ENCODE measurements at regions not wholly inside any gene's neighbourhood (a gene's known extent, or its start where the extent isn't known, plus 50 kb on each side); places are given as distances from the start of the nearest gene placed in this dataset.

- no peak overlapping the region for H3K4me3 ChIP-seq (ENCODE audit: low read length)
- H3K9me3 ChIP-seq (ENCODE audit: control insufficient read depth, insufficient read depth, low read length): no peaks in the 10 kb centered on the region
- H3K27me3 ChIP-seq (ENCODE audit: control insufficient read depth, low read length): no peaks in the 10 kb centered on the region
- no peaks in the 10 kb centered on the region for H3K9me2 ChIP-seq (replicated peaks; ENCODE audit: control insufficient read depth, low read length)
- no peaks in the 10 kb centered on the region for H3K36me3 ChIP-seq (ENCODE audit: control insufficient read depth, low read length)
- no peak for TF ChIP-seq EZH2phosphoT487 (IDR thresholded peaks at IDR 0.05; ENCODE audit: borderline replicate concordance, low read length)
- no peak for TF ChIP-seq CTCF (IDR thresholded peaks at IDR 0.05; ENCODE audit: low read depth, low read length, poor library complexity, severe bottlenecking)
- no peaks in the 10 kb centered on the region for H3K79me2 ChIP-seq (ENCODE audit: control insufficient read depth, low read length)
- no peak overlapping the region for H3K4me2 ChIP-seq (ENCODE audit: low read length)
- no peaks in the 10 kb centered on the region for H3F3A ChIP-seq (ENCODE audit: control insufficient read depth, insufficient read depth)
- H3K4me1 ChIP-seq (ENCODE audit: control insufficient read depth, low read length): peaks cover 10% of the 10 kb centered on the region
- no peaks in the 10 kb centered on the region for H4K20me1 ChIP-seq (ENCODE audit: control insufficient read depth, insufficient read depth, low read depth, low read length)
- no peak overlapping the region for H3K27ac ChIP-seq (ENCODE audit: low read depth, low read length)
Observed at GRCh38 chr12:76256904-76257303, 91.3 kb downstream of the BBS10 start.

GRCh38 chr12:76256321-76256720, 91.9 kb downstream of the BBS10 start:
- no peak for TF ChIP-seq EZH2phosphoT487 (IDR thresholded peaks at IDR 0.05; ENCODE audit: borderline replicate concordance, low read length)
- TF ChIP-seq CTCF (IDR thresholded peaks at IDR 0.05; ENCODE audit: low read depth, low read length, poor library complexity, severe bottlenecking): no peak
- H3K9me3 ChIP-seq (ENCODE audit: control insufficient read depth, insufficient read depth, low read length): no peaks in the 10 kb centered on the region
- H3F3A ChIP-seq (ENCODE audit: control insufficient read depth, insufficient read depth): no peaks in the 10 kb centered on the region
- H3K27me3 ChIP-seq (ENCODE audit: control insufficient read depth, low read length): no peaks in the 10 kb centered on the region
- no peaks in the 10 kb centered on the region for H4K20me1 ChIP-seq (ENCODE audit: control insufficient read depth, insufficient read depth, low read depth, low read length)
- H3K79me2 ChIP-seq (ENCODE audit: control insufficient read depth, low read length): no peaks in the 10 kb centered on the region
- H3K9me2 ChIP-seq (replicated peaks; ENCODE audit: control insufficient read depth, low read length): no peaks in the 10 kb centered on the region
- peaks cover 10% of the 10 kb centered on the region for H3K4me1 ChIP-seq (ENCODE audit: control insufficient read depth, low read length)
- no peak overlapping the region for H3K4me2 ChIP-seq (ENCODE audit: low read length)
- no peak overlapping the region for H3K27ac ChIP-seq (ENCODE audit: low read depth, low read length)
- no peaks in the 10 kb centered on the region for H3K36me3 ChIP-seq (ENCODE audit: control insufficient read depth, low read length)
- no peak overlapping the region for H3K4me3 ChIP-seq (ENCODE audit: low read length)

- H3K9me3 ChIP-seq (ENCODE audit: control insufficient read depth, insufficient read depth, low read length): no peaks in the 10 kb centered on the region
- H3K4me3 ChIP-seq (ENCODE audit: low read length): no peak overlapping the region
- no peak overlapping the region for H3K4me2 ChIP-seq (ENCODE audit: low read length)
Observed at GRCh38 chr12:76255692-76256091, 92.5 kb downstream of the BBS10 start.

More at GRCh38 chr12:76255692-76256091, 92.5 kb downstream of the BBS10 start:
- H3K9me2 ChIP-seq (replicated peaks; ENCODE audit: control insufficient read depth, low read length): no peaks in the 10 kb centered on the region
- H3K27ac ChIP-seq (ENCODE audit: low read depth, low read length): no peak overlapping the region
- H4K20me1 ChIP-seq (ENCODE audit: control insufficient read depth, insufficient read depth, low read depth, low read length): no peaks in the 10 kb centered on the region
- H3K27me3 ChIP-seq (ENCODE audit: control insufficient read depth, low read length): no peaks in the 10 kb centered on the region
- H3K79me2 ChIP-seq (ENCODE audit: control insufficient read depth, low read length): no peaks in the 10 kb centered on the region
- H3K4me1 ChIP-seq (ENCODE audit: control insufficient read depth, low read length): peaks cover 10% of the 10 kb centered on the region
- no peaks in the 10 kb centered on the region for H3K36me3 ChIP-seq (ENCODE audit: control insufficient read depth, low read length)
- no peaks in the 10 kb centered on the region for H3F3A ChIP-seq (ENCODE audit: control insufficient read depth, insufficient read depth)
- no peak for TF ChIP-seq CTCF (IDR thresholded peaks at IDR 0.05; ENCODE audit: low read depth, low read length, poor library complexity, severe bottlenecking)
- TF ChIP-seq EZH2phosphoT487 (IDR thresholded peaks at IDR 0.05; ENCODE audit: borderline replicate concordance, low read length): no peak
